ENCODE measurements at regions not wholly inside any gene's neighbourhood (a gene's known extent, or its start where the extent isn't known, plus 50 kb on each side); places are given as distances from the start of the nearest gene placed in this dataset.

GRCh38 chr12:41835556-41835955, 309.1 kb downstream of the GXYLT1 start:
- CTCF ChIA-PET = no interaction called here
- TF ChIP-seq NR2C1 (IDR thresholded peaks at IDR 0.05) = no peak
- no peak for TF ChIP-seq CEBPZ (IDR thresholded peaks at IDR 0.05; ENCODE audit: low read depth, low read length)
- no peak for TF ChIP-seq POU2F2 (IDR thresholded peaks at IDR 0.05; ENCODE audit: borderline replicate concordance, low read depth, low read length)
- TF ChIP-seq MYC (IDR thresholded peaks at IDR 0.05; ENCODE audit: insufficient read depth, insufficient read length, insufficient replicate concordance, low read length, severe bottlenecking) = no peak
- TF ChIP-seq MAX (IDR thresholded peaks at IDR 0.05; ENCODE audit: low read depth, low read length) = no peak
- TF ChIP-seq RAD51 (IDR thresholded peaks at IDR 0.05) = no peak
- no peak for TF ChIP-seq ZBTB11 (CRISPR knock-in tag; IDR thresholded peaks at IDR 0.05)
- no peak for TF ChIP-seq EED (IDR thresholded peaks at IDR 0.05; ENCODE audit: low read depth)
- no peak for TF ChIP-seq BCL11A (IDR thresholded peaks at IDR 0.05; ENCODE audit: low read depth, low read length)
- TF ChIP-seq SRF (IDR thresholded peaks at IDR 0.05; ENCODE audit: low read depth in 2 of 2, low read length in 2 of 2) = no peak
- TF ChIP-seq MTA3 (IDR thresholded peaks at IDR 0.05; ENCODE audit: borderline replicate concordance, low read length) = no peak
- TF ChIP-seq ZNF384 (IDR thresholded peaks at IDR 0.05; ENCODE audit: borderline replicate concordance, low read depth, low read length) = no peak
- TF ChIP-seq IKZF2 (IDR thresholded peaks at IDR 0.05) = no peak
- TF ChIP-seq SIX5 (IDR thresholded peaks at IDR 0.05; ENCODE audit: low read depth, low read length, severe bottlenecking) = no peak
- TF ChIP-seq HSF1 (IDR thresholded peaks at IDR 0.05; ENCODE audit: low read depth, low read length) = no peak
- no peak for TF ChIP-seq ZBTB33 (IDR thresholded peaks at IDR 0.05)

More at GRCh38 chr12:41835556-41835955, 309.1 kb downstream of the GXYLT1 start:
- H3K27me3 ChIP-seq (replicated peaks in 1 of 2; ENCODE audit: control insufficient read depth in 2 of 2, insufficient read depth in 2 of 2, low read length in 1 of 2) = no peaks in the 10 kb centered on the region
- no peak overlapping the region for H2AFZ ChIP-seq (ENCODE audit: control insufficient read depth, low read depth, low read length)
- no peaks in the 10 kb centered on the region for H4K20me1 ChIP-seq (ENCODE audit: control insufficient read depth, insufficient read depth)
- intact Hi-C loops (cut with micrococcal nuclease; ENCODE audit: unreplicated experiment) = no loop called here
- H3K4me1 ChIP-seq (ENCODE audit: control insufficient read depth, insufficient read depth, low read length) = no peaks in the 10 kb centered on the region
- H3K4me2 ChIP-seq (ENCODE audit: control insufficient read depth, insufficient read depth) = no peak overlapping the region
- H3K36me3 ChIP-seq (ENCODE audit: control insufficient read depth in 2 of 2, insufficient read depth in 2 of 2, low read length in 1 of 2) = no peaks in the 10 kb centered on the region
- no TSS peak for BruUV-seq (replicated peaks)
- no peak for FAIRE-seq
- in situ Hi-C loops (cut with MboI) = no loop called here
- RAD21 ChIA-PET (ENCODE audit: unreplicated experiment) = no interaction called here
- POLR2A ChIA-PET = no interaction called here
- H3K27ac ChIP-seq (ENCODE audit: control insufficient read depth, insufficient read depth) = no peak overlapping the region
- H3K9ac ChIP-seq (ENCODE audit: control insufficient read depth, insufficient read depth, low read length) = no peak overlapping the region
- SMC1A ChIA-PET (ENCODE audit: uncharacterized antibody, unreplicated experiment) = no interaction called here
- H3K4me3 ChIP-seq = no peak overlapping the region
- H3K79me2 ChIP-seq (ENCODE audit: control insufficient read depth, insufficient read depth, low read length) = no peaks in the 10 kb centered on the region
- ATAC-seq = no peak
- no peak for DNase-seq (ENCODE audit: low read depth, low spot score)
- H3K9me3 ChIP-seq (replicated peaks; ENCODE audit: control insufficient read depth, insufficient read depth, low read length) = no peaks in the 10 kb centered on the region

All from GM12878 (cell line).